GM18498 (cell line): ENCODE measurements at regions not wholly inside any gene's neighbourhood (a gene's known extent, or its start where the extent isn't known, plus 50 kb on each side); places are given as distances from the start of the nearest gene placed in this dataset.
"Not testable (repeated sequence)": the region's sequence is repeated elsewhere in the genome, so short reads cannot be mapped to it uniquely, and the experiment has no call there.

ENCODE experiments used
- ATAC-seq: cut with Tn5 transposase; IDR thresholded peaks from one replicate; pipeline ENCODE4 v1.9.1; 2021; ENCODE audit warnings: mild to moderate bottlenecking, moderate library complexity; ENCODE audit not compliant: unreplicated experiment

- ATAC-seq = no peak
These were observed 306.8 kb downstream of the LMBRD1 start for GRCh38 chr6:69489970-69490369.

- no peak for ATAC-seq
These were observed 309.1 kb downstream of the LMBRD1 start for GRCh38 chr6:69487688-69488087.

GRCh38 chr6:69466979-69467570, 329.7 kb downstream of the LMBRD1 start:
- ATAC-seq = no peak

- no peak for ATAC-seq
These were observed 330.9 kb downstream of the LMBRD1 start for GRCh38 chr6:69465866-69466265.

GRCh38 chr6:69456086-69456485, 340.7 kb downstream of the LMBRD1 start:
- no peak for ATAC-seq

- not testable (repeated sequence) for ATAC-seq
These were observed 342.2 kb downstream of the LMBRD1 start for GRCh38 chr6:69454619-69455018.

- ATAC-seq = not testable (repeated sequence)
These were observed 346.3 kb downstream of the LMBRD1 start for GRCh38 chr6:69450493-69450892.

- ATAC-seq = no peak
These were observed 346.9 kb downstream of the LMBRD1 start for GRCh38 chr6:69449887-69450286.
